Dendritic cell treated with granulocyte-macrophage colony-stimulating factor and Interleukin-4, amounts not matched to agents 40 ng/mL and 50 ng/mL, for 4 days (primary cell): ENCODE measurements at regions not wholly inside any gene's neighbourhood (a gene's known extent, or its start where the extent isn't known, plus 50 kb on each side); places are given as distances from the start of the nearest gene placed in this dataset.

Source experiments
- H3K27ac Mint-ChIP-seq: one replicate; pipeline ENCODE4 v1.8.0; 2022; ENCODE audit warnings: mild to moderate bottlenecking, mixed read lengths
- H3K27me3 Mint-ChIP-seq: one replicate; pipeline ENCODE4 v1.8.0; 2022; ENCODE audit warnings: mild to moderate bottlenecking, mixed read lengths
- H3K36me3 Mint-ChIP-seq: one replicate; pipeline ENCODE4 v1.8.0; 2022; ENCODE audit warnings: low read depth, mixed read lengths
- H3K4me1 Mint-ChIP-seq: one replicate; pipeline ENCODE4 v1.8.0; 2022; ENCODE audit warnings: low read depth, mixed read lengths
- H3K4me3 Mint-ChIP-seq: one replicate; pipeline ENCODE4 v1.8.0; 2022; ENCODE audit warnings: mild to moderate bottlenecking, moderate library complexity, mixed read lengths
- H3K9me3 Mint-ChIP-seq: one replicate; pipeline ENCODE4 v1.8.0; 2022; ENCODE audit warnings: mixed read lengths
- intact Hi-C: fragments of 100-400 bp; cut with micrococcal nuclease; formaldehyde crosslinking; loops from one replicate; pipeline ENCODE4 v1.15.0; 2022

- Mint-ChIP-seq H3K4me1 (peaks cover 75% of the 10 kb centered on the region), H3K27ac (peak overlapping the region; percentile 82), H3K4me3 (peak overlapping the region; percentile 26), H3K9me3 (peaks cover 9% of the 10 kb centered on the region), H3K27me3 (no peaks in the 10 kb centered on the region), H3K36me3 (peaks cover 6% of the 10 kb centered on the region)
- intact Hi-C loops = loop anchor here (5.0 kb wide), 1 partner anchor 36 kb away; no protein-coding TSS in a partner anchor
Measured at GRCh38 chr5:54611290-54611951, 93.9 kb downstream of the SNX18 start.

GRCh38 chr5:54610197-54610944 lies 92.8 kb downstream of the SNX18 start:
- H3K4me3 Mint-ChIP-seq = peak overlapping the region; percentile 23
- intact Hi-C loops = loop anchor here (5.0 kb wide), 1 partner anchor 37 kb away; no protein-coding TSS in a partner anchor
- H3K36me3 Mint-ChIP-seq = peaks cover 6% of the 10 kb centered on the region
- H3K27me3 Mint-ChIP-seq = no peaks in the 10 kb centered on the region
- peaks cover 66% of the 10 kb centered on the region for H3K4me1 Mint-ChIP-seq
- peak overlapping the region; percentile 82 for H3K27ac Mint-ChIP-seq
- peaks cover 9% of the 10 kb centered on the region for H3K9me3 Mint-ChIP-seq

- H3K27me3 Mint-ChIP-seq = no peaks in the 10 kb centered on the region
- intact Hi-C loops = no loop called here
- peaks cover 6% of the 10 kb centered on the region for H3K36me3 Mint-ChIP-seq
- H3K27ac Mint-ChIP-seq = no peak overlapping the region
- H3K9me3 Mint-ChIP-seq = peaks cover 9% of the 10 kb centered on the region
- no peak overlapping the region for H3K4me3 Mint-ChIP-seq
- H3K4me1 Mint-ChIP-seq = peaks cover 63% of the 10 kb centered on the region
Measured at GRCh38 chr5:54608423-54609085, 91.0 kb downstream of the SNX18 start.

- no peaks in the 10 kb centered on the region for H3K27me3 Mint-ChIP-seq
- no peak overlapping the region for H3K4me3 Mint-ChIP-seq
- peaks cover 6% of the 10 kb centered on the region for H3K36me3 Mint-ChIP-seq
- H3K4me1 Mint-ChIP-seq = peaks cover 59% of the 10 kb centered on the region
- H3K27ac Mint-ChIP-seq = no peak overlapping the region
- peaks cover 9% of the 10 kb centered on the region for H3K9me3 Mint-ChIP-seq
- intact Hi-C loops = no loop called here
Measured at GRCh38 chr5:54607006-54607405, 89.4 kb downstream of the SNX18 start.

GRCh38 chr5:54603372-54603771 lies 85.8 kb downstream of the SNX18 start:
- H3K27ac Mint-ChIP-seq = no peak overlapping the region
- H3K27me3 Mint-ChIP-seq = no peaks in the 10 kb centered on the region
- no peak overlapping the region for H3K4me3 Mint-ChIP-seq
- intact Hi-C loops = no loop called here
- no peaks in the 10 kb centered on the region for H3K9me3 Mint-ChIP-seq
- H3K36me3 Mint-ChIP-seq = no peaks in the 10 kb centered on the region
- H3K4me1 Mint-ChIP-seq = peaks cover 44% of the 10 kb centered on the region

- H3K27ac Mint-ChIP-seq = peak overlapping the region; percentile 85
- H3K4me1 Mint-ChIP-seq = peaks cover 35% of the 10 kb centered on the region
- H3K27me3 Mint-ChIP-seq = no peaks in the 10 kb centered on the region
- intact Hi-C loops = no loop called here
- peaks cover 4% of the 10 kb centered on the region for H3K36me3 Mint-ChIP-seq
- no peak overlapping the region for H3K4me3 Mint-ChIP-seq
- H3K9me3 Mint-ChIP-seq = peaks cover 7% of the 10 kb centered on the region
Measured at GRCh38 chr5:54602475-54602874, 84.9 kb downstream of the SNX18 start.

- Mint-ChIP-seq H3K27ac (peak overlapping the region; percentile 85), H3K9me3 (peaks cover 16% of the 10 kb centered on the region), H3K36me3 (peaks cover 13% of the 10 kb centered on the region), H3K4me3 (peak overlapping the region; percentile 48), H3K27me3 (no peaks in the 10 kb centered on the region), H3K4me1 (peaks cover 34% of the 10 kb centered on the region)
- intact Hi-C loops = loop anchor here (1.0 kb wide), 1 partner anchor 16 kb away; no protein-coding TSS in a partner anchor
Measured at GRCh38 chr5:54601411-54602230, 84.1 kb downstream of the SNX18 start.
